Ascending aorta (tissue), 2 donors: ENCODE measurements at regions not wholly inside any gene's neighbourhood (a gene's known extent, or its start where the extent isn't known, plus 50 kb on each side); places are given as distances from the start of the nearest gene placed in this dataset.
A peak's percentile ranks its signal among the peaks of the same experiment; 100 is the strongest.

Experiments
- DNase-seq, 2 donors: peaks; one replicate each; pipeline ENCODE4 v3.0.0-alpha.2; 2019; ENCODE audit warnings: low spot score in 2 of 2
- H3K27ac ChIP-seq, 2 donors: fragments of 200-600 bp; sonication (generic); one replicate each; pipeline ENCODE4 v1.5.1; 2016 to 2017; ENCODE audit warnings: mild to moderate bottlenecking in 1 of 2
- H3K27me3 ChIP-seq: fragments of 200-600 bp; sonication (generic); one replicate; pipeline ENCODE4 v1.5.1; 2017
- H3K36me3 ChIP-seq, 2 donors: fragments of 200-600 bp; sonication (generic); one replicate each; pipeline ENCODE4 v1.5.1; 2016
- H3K4me1 ChIP-seq, 2 donors: fragments of 200-600 bp; sonication (generic); one replicate each; pipeline ENCODE4 v1.5.1; 2016 to 2017; ENCODE audit warnings: mild to moderate bottlenecking in 1 of 2
- H3K4me3 ChIP-seq, 2 donors: fragments of 200-600 bp; sonication (generic); one replicate each; pipeline ENCODE4 v1.5.1; 2016 to 2017; ENCODE audit warnings: mild to moderate bottlenecking in 1 of 2
- H3K9me3 ChIP-seq, 2 donors: fragments of 200-600 bp; sonication (generic); one replicate each; pipeline ENCODE4 v1.5.1; 2016
- CTCF ChIP-seq, 3 experiments: fragments of 200-600 bp in 2 of 3; fragments of 450-650 bp in 1 of 3; sonication (generic) in 2 of 3; IDR thresholded peaks; one replicate each; pipeline ENCODE4 v1.5.1; 2016 to 2019; ENCODE audit warnings: antibody characterized with exemption in 3 of 3, mild to moderate bottlenecking in 1 of 3, moderate library complexity in 1 of 3
- intact Hi-C: fragments of 100-400 bp; cut with DNase I; formaldehyde crosslinking; loops from one replicate; pipeline ENCODE4 v1.15.1; 2023

- no peaks in the 10 kb centered on the region for H3K27me3 ChIP-seq
- intact Hi-C loops, result loop anchor here (2.0 kb wide), 1 partner anchor 718 kb away; no protein-coding TSS in a partner anchor
Measured at GRCh38 chr2:236342951-236343350, 78.7 kb upstream of the ASB18 start.

GRCh38 chr2:236343400-236344161, 79.4 kb upstream of the ASB18 start:
- DNase-seq, result peak in 1 of 2 donors; percentile 79
- Histone ChIP-seq H3K27ac (no peak overlapping the region), H3K27me3 (no peaks in the 10 kb centered on the region), H3K9me3 (no peaks in the 10 kb centered on the region), H3K36me3 (no peaks in the 10 kb centered on the region), H3K4me1 (peaks cover 0 to 3% of the 10 kb centered on the region in 2 donors), H3K4me3 (no peak overlapping the region)
- intact Hi-C loops, result loop anchor here (2.0 kb wide), 1 partner anchor 717 kb away; no protein-coding TSS in a partner anchor
- TF ChIP-seq CTCF (IDR thresholded peaks at IDR 0.05), result peak; percentile 52 to 74 (median 74)

More at GRCh38 chr2:236342951-236343350, 78.7 kb upstream of the ASB18 start:
- H3K36me3 ChIP-seq, result no peaks in the 10 kb centered on the region
- no peak overlapping the region for H3K4me3 ChIP-seq
- no peaks in the 10 kb centered on the region for H3K9me3 ChIP-seq
- TF ChIP-seq CTCF (IDR thresholded peaks at IDR 0.05), result no peak
- no peak for DNase-seq
- no peak overlapping the region for H3K27ac ChIP-seq
- H3K4me1 ChIP-seq, result peaks cover 0 to 5% of the 10 kb centered on the region in 2 donors

DNA sequence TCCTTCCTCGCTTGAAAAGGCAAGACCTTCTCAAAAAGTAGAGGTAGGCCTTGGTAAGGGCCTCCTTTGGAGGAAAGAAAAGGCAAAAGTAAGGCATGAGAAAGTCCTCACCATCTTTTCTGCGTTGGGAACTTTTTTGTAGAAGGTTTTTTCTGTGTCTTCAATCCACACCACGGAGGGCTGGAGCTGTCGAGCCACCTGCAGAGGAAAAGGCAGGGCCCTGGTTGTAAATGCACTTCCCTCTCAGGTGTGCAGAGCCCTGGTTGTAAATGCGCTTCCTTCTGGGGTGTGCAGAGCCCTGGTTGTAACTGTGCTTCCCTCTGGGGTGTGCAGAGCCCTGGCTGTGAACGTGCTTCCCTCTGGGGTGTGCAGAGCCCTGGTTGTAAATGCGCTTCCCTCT, 80.2 kb upstream of the ASB18 start:
- no peak for DNase-seq
- H3K36me3 ChIP-seq, result no peaks in the 10 kb centered on the region
- no peaks in the 10 kb centered on the region for H3K9me3 ChIP-seq
- H3K4me1 ChIP-seq, result no peaks in the 10 kb centered on the region
- no peaks in the 10 kb centered on the region for H3K27me3 ChIP-seq
- intact Hi-C loops, result no loop called here
- no peak for TF ChIP-seq CTCF (IDR thresholded peaks at IDR 0.05)
- H3K27ac ChIP-seq, result no peak overlapping the region
- no peak overlapping the region for H3K4me3 ChIP-seq

DNA sequence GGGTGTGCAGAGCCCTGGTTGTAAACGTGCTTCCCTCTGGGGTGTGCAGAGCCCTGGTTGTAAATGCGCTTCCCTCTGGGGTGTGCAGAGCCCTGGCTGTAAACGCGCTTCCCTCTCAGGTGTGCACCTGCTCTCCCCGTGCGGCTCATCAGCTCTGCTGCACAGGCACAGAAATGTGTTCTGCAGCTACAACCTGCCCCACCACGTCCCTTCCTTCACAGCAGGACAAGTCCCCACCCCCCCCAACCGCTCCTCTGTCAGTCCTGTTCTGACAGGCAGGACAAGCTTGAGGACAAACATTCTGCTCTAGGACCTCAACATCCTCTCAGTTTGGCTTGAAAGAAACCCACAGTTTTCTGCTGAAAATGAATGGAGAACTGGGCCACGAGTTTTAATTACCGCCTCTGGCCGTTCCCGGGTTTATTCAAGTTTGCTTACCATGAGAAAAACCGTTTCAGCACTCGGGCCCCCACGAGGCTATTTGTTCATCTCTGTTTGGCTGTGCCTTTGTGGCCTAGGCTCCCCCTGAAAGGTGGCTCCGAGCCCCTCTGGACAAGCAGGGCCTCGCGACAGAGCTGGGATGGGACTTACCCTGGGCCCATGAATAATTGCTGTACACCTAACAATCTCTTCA, 81.0 kb upstream of the ASB18 start:
- Histone ChIP-seq H3K27me3 (no peaks in the 10 kb centered on the region), H3K4me1 (no peaks in the 10 kb centered on the region), H3K27ac (no peak overlapping the region), H3K36me3 (no peaks in the 10 kb centered on the region), H3K4me3 (no peak overlapping the region), H3K9me3 (no peaks in the 10 kb centered on the region)
- TF ChIP-seq CTCF (IDR thresholded peaks at IDR 0.05), result no peak
- intact Hi-C loops, result no loop called here
- no peak for DNase-seq

GRCh38 chr2:236346366-236346765, 82.2 kb upstream of the ASB18 start:
- Histone ChIP-seq H3K36me3 (no peaks in the 10 kb centered on the region), H3K9me3 (no peaks in the 10 kb centered on the region), H3K27me3 (no peaks in the 10 kb centered on the region), H3K4me3 (no peak overlapping the region), H3K27ac (no peak overlapping the region), H3K4me1 (no peaks in the 10 kb centered on the region)
- no peak for DNase-seq
- TF ChIP-seq CTCF (IDR thresholded peaks at IDR 0.05), result no peak
- intact Hi-C loops, result no loop called here
